Erythroblast (primary cell): ENCODE measurements at regions not wholly inside any gene's neighbourhood (a gene's known extent, or its start where the extent isn't known, plus 50 kb on each side); places are given as distances from the start of the nearest gene placed in this dataset.

Experiments
- GATA1 ChIP-seq: IDR thresholded peaks from 2 replicates; pipeline ENCODE4 v1.6.1; 2011; ENCODE audit warnings: low read depth, mild to moderate bottlenecking, control low read depth, low read length, moderate library complexity
- POLR2A ChIP-seq: IDR thresholded peaks from 2 replicates; pipeline ENCODE4 v1.6.1; 2011; ENCODE audit warnings: mild to moderate bottlenecking, low read length

DNA sequence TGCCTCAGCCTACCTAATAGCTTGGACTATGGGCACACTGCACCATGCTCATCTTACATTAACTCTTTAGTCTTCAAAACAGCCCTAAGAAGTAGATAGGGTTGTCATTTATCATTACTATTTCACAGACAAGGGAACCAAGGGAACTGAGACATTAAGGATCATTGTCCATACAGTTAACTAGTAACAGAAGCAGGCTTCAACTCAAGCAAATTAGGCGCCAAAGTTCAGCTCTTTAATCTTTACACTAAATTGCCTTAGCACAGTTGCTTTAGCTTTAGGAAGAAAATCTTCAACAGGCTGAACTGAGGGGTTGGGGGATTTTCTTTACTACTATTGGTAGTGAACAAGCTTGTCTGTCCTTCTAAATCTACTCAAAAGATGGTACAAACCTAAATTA, 68.8 kb upstream of the CAND1 start:
- TF ChIP-seq POLR2A (no peak), GATA1 (no peak)
